ENCODE measurements at regions not wholly inside any gene's neighbourhood (a gene's known extent, or its start where the extent isn't known, plus 50 kb on each side); places are given as distances from the start of the nearest gene placed in this dataset.

DNA sequence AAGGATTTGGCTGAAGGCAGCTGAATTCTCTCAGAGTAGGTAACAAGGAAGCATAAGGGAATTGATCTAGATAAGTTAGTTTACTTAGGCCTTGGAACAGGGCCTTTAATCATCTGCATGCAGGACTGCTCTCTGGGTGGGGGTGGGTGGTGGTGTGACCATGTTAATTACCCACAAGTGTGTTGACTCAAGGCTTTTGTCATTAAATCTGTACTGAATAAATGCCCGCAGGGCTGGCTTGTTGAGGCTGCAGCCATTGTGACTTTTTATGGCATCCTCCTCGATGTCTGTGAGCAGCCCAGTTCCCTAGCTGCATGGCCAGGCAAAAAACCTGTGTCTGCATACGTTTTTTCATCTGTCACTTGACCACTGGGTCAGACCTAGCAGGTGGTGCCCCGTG, 63.5 kb upstream of the ASCC3 start:
- H3K36me3 ChIP-seq: no peaks in the 10 kb centered on the region
- no peaks in the 10 kb centered on the region for H3K4me1 ChIP-seq
- H3K27me3 ChIP-seq: no peaks in the 10 kb centered on the region
- no peak overlapping the region for H3K27ac ChIP-seq
- intact Hi-C loops (cut with DNase I; ENCODE audit: low total_unique reads) (no loop called here), in situ Hi-C loops (cut with MboI; ENCODE audit: low sequenced_read_pairs in 4 of 4) (no loop called here)
- DNase-seq (no peak), ATAC-seq (no peak)
- H3K9me3 ChIP-seq: no peaks in the 10 kb centered on the region
- TF ChIP-seq CTCF (IDR thresholded peaks at IDR 0.05 in 4 of 5, conservative IDR thresholded peaks at IDR 0.05 in 1 of 5): no peak
- no peak for TF ChIP-seq POLR2A (IDR thresholded peaks at IDR 0.05)
- H3K4me3 ChIP-seq: no peak overlapping the region

DNA sequence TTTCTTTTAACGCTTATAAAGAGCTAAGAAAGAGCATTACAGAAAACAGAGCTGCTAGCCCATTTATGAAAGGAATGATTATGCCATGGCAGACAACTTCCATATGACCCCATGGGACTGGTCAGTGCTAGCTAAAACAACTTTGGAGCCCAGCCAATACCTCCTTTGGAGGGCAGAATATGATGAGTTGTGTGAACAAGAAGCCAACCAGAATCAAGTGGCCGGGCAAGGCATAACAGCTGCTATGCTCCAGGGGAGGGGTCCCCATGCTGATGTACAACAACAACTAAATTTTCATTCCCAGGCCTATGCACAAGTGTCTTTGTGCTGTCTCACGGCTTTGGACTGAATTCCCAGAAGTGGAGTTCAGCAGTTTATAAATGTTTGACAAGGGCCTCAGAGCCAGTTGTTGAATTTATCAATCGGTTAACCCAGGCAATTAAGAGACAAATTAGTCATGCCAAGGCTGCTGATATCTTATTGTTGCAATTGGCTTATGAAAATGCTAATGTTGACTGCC, 65.0 kb upstream of the ASCC3 start:
- in situ Hi-C loops (cut with MboI; ENCODE audit: low sequenced_read_pairs in 4 of 4): no loop called here
- H3K36me3 ChIP-seq: no peaks in the 10 kb centered on the region
- no peak for TF ChIP-seq CTCF (IDR thresholded peaks at IDR 0.05 in 4 of 5, conservative IDR thresholded peaks at IDR 0.05 in 1 of 5)
- TF ChIP-seq POLR2A (IDR thresholded peaks at IDR 0.05): no peak

DNA sequence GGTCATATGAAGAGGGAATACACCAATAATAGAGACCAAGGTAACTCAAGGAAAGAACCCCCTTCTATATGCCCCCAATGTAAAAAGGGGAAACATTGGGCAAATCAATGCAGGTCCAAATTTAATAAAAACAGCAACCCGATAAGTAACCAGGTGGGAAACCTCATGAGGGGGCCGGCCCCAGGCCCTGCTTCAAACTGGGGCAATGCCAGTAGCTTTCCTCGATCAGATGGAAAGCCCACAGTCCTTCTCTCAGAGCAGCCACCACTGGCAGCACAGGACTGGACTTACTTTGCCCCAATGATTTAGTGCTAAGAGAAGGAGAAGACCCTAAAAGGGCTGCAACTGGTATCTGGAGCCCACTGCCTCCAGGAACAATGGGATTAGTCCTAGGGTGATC, 65.6 kb upstream of the ASCC3 start:
- no peak for TF ChIP-seq POLR2A (IDR thresholded peaks at IDR 0.05)
- no peak for TF ChIP-seq CTCF (IDR thresholded peaks at IDR 0.05 in 4 of 5, conservative IDR thresholded peaks at IDR 0.05 in 1 of 5)
- in situ Hi-C loops (cut with MboI; ENCODE audit: low sequenced_read_pairs in 4 of 4): no loop called here
- no peak overlapping the region for H3K27ac ChIP-seq
- no peaks in the 10 kb centered on the region for H3K4me1 ChIP-seq
- ATAC-seq: no peak
- no peak overlapping the region for H3K4me3 ChIP-seq
- no peaks in the 10 kb centered on the region for H3K36me3 ChIP-seq
- no peaks in the 10 kb centered on the region for H3K9me3 ChIP-seq
- intact Hi-C loops (cut with DNase I; ENCODE audit: low total_unique reads): no loop called here
- H3K27me3 ChIP-seq: no peaks in the 10 kb centered on the region
- no peak for DNase-seq

More for the DNA sequence above, 65.0 kb upstream of the ASCC3 start:
- no peak for ATAC-seq
- Histone ChIP-seq H3K9me3 (no peaks in the 10 kb centered on the region), H3K4me3 (no peak overlapping the region), H3K27me3 (no peaks in the 10 kb centered on the region), H3K27ac (no peak overlapping the region), H3K4me1 (no peaks in the 10 kb centered on the region)
- DNase-seq: no peak
- intact Hi-C loops (cut with DNase I; ENCODE audit: low total_unique reads): no loop called here

DNA sequence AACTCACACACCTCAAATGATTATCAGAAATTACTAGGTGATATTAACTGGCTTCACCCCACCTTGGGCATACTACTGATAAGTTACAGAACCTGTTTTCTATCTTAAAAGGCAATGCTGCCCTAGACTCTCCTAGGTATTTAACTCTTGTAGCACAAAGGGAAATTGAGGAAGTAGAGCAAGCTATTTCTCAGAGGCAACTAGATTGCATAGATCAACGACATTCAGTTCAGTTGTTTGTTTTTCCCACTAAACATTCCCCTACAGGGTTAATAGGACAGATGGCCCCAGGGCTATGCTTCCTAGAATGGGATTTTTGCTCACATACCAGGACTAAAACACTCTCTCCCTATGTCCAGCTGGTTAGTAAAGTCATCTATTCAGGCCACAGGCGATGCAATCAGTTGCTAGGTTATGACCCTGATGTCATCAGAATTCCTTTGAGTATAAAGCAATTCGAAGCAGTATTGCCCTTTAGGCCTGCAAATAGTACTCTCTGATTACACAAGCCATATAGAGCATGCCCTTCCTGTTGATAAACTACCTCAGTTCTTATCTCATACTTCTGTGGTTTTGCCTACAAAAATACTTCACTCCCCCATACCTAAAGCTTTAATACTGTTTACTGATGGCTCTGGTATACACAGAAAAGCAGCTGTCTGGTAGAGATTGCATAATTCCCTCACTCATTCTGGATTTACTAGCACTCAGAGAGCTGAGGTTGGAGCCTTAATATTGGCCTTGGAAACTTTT, 67.4 kb upstream of the ASCC3 start:
- in situ Hi-C loops (cut with MboI; ENCODE audit: low sequenced_read_pairs in 4 of 4): no loop called here
- no peak for ATAC-seq
- Histone ChIP-seq H3K9me3 (no peaks in the 10 kb centered on the region), H3K27me3 (no peaks in the 10 kb centered on the region), H3K36me3 (no peaks in the 10 kb centered on the region), H3K27ac (no peak overlapping the region), H3K4me1 (no peaks in the 10 kb centered on the region), H3K4me3 (no peak overlapping the region)
- no peak for DNase-seq
- intact Hi-C loops (cut with DNase I; ENCODE audit: low total_unique reads): no loop called here
- TF ChIP-seq CTCF (IDR thresholded peaks at IDR 0.05 in 4 of 5, conservative IDR thresholded peaks at IDR 0.05 in 1 of 5): no peak
- no peak for TF ChIP-seq POLR2A (IDR thresholded peaks at IDR 0.05)

All from gastrocnemius medialis (tissue), 4 donors.